Left lung (tissue), 4 donors: ENCODE measurements at regions not wholly inside any gene's neighbourhood (a gene's known extent, or its start where the extent isn't known, plus 50 kb on each side); places are given as distances from the start of the nearest gene placed in this dataset.
A peak's percentile ranks its signal among the peaks of the same experiment; 100 is the strongest.

ENCODE experiments used
- ATAC-seq: fragments of 200-7000 bp; cut with Tn5 transposase; one replicate; pipeline ENCODE4 v1.9.1; 2020; ENCODE audit warnings: moderate library complexity
- DNase-seq, 4 donors: peaks; one replicate each; pipeline ENCODE4 v3.0.0-alpha.2; 2013 to 2020
- H3K27ac ChIP-seq, 2 donors: fragments of 200-600 bp; sonication (generic) in 1 of 2; one replicate each; pipeline versions ENCODE4 v1.5.0 to v1.8.0; 2020 to 2021
- H3K27me3 ChIP-seq, 2 donors: fragments of 200-600 bp; sonication (generic) in 1 of 2; one replicate each; pipeline versions ENCODE4 v1.5.0 to v1.8.0; 2020 to 2021
- H3K36me3 ChIP-seq, 2 donors: fragments of 200-600 bp; sonication (generic) in 1 of 2; one replicate each; pipeline versions ENCODE4 v1.5.0 to v1.8.0; 2020 to 2021
- H3K4me1 ChIP-seq, 2 donors: fragments of 200-600 bp; one replicate each; pipeline ENCODE4 v1.8.0; 2021
- H3K4me3 ChIP-seq, 2 donors: fragments of 200-600 bp; sonication (generic) in 1 of 2; one replicate each; pipeline versions ENCODE4 v1.5.0 to v1.8.0; 2020 to 2021; ENCODE audit warnings: mild to moderate bottlenecking in 1 of 2
- H3K9me3 ChIP-seq, 2 donors: fragments of 200-600 bp; sonication (generic) in 1 of 2; one replicate each; pipeline versions ENCODE4 v1.5.0 to v1.8.0; 2020 to 2021
- CTCF ChIP-seq, 2 donors: fragments of 200-600 bp; sonication (generic) in 1 of 2; IDR thresholded peaks; one replicate each; pipeline versions ENCODE4 v1.5.0 to v1.8.0; 2021; ENCODE audit warnings: antibody characterized with exemption in 2 of 2
- intact Hi-C, 2 donors: fragments of 100-400 bp; cut with DNase I; formaldehyde crosslinking; loops; one replicate each; pipeline versions ENCODE4 v1.11.2 to v1.14.2; 2022
- donor health status: DM: no; HTN: yes; CAD: no.
- donor health status: DM: no; HTN: no; CAD: no.

DNA sequence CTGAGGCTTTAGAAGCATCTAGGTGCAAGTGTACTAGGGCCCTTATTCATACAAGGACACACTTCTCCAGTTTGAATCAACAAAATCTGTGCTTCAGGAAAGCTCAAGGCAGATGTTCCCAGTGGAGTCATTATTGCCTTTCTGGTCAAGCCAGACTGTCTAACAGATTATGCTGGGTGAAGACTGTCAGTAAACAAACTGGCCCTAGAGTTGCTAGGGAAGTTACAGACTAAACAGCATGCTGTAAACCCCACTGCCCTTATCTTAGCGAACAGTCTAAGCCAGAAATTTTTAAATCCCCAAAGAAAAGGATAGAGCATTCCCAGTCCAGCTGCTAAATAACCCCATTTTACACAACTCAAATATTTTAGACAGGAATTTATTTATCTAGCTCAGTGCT lies 1701.3 kb upstream of the PRR20A start:
- peak in 2 of 4 donors; percentile 22 to 50 for DNase-seq
- Histone ChIP-seq H3K36me3 (no peaks in the 10 kb centered on the region), H3K9me3 (peaks cover 0 to 6% of the 10 kb centered on the region in 2 donors), H3K27me3 (no peaks in the 10 kb centered on the region), H3K4me3 (no peak overlapping the region), H3K4me1 (no peaks in the 10 kb centered on the region), H3K27ac (no peak overlapping the region)
- no peak for ATAC-seq
- no peak for TF ChIP-seq CTCF (IDR thresholded peaks at IDR 0.05)
- intact Hi-C loops = no loop called here

- intact Hi-C loops = no loop called here
- DNase-seq (no peak), ATAC-seq (no peak)
- H3K27ac ChIP-seq = no peak overlapping the region
- H3K4me3 ChIP-seq = no peak overlapping the region
- no peaks in the 10 kb centered on the region for H3K9me3 ChIP-seq
- H3K27me3 ChIP-seq = no peaks in the 10 kb centered on the region
- no peaks in the 10 kb centered on the region for H3K36me3 ChIP-seq
- TF ChIP-seq CTCF (IDR thresholded peaks at IDR 0.05) = no peak
- no peaks in the 10 kb centered on the region for H3K4me1 ChIP-seq
These were observed 1700.1 kb upstream of the PRR20A start for GRCh38 chr13:55440465-55441085.

DNA sequence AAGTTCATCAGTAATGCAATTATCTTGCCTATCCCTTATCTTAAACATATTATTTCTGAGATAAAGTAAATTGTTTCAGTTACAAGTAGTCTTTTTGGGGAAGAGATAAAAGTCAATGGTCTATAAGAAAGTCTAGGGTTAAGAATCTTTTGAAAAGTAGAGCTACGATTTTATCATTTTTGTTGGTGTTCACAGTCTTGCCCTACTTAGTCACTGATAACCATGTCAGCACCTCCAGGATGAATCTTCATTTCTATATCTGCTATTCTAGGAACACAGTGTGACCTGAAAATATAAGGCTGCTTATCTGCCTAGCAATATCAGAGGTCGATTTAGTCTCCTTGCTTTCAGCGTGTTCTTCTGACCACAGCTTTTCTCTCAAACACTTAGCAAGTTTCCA lies 1676.5 kb upstream of the PRR20A start:
- intact Hi-C loops = no loop called here
- Histone ChIP-seq H3K9me3 (no peaks in the 10 kb centered on the region), H3K36me3 (no peaks in the 10 kb centered on the region), H3K27ac (no peak overlapping the region), H3K4me3 (no peak overlapping the region), H3K27me3 (no peaks in the 10 kb centered on the region), H3K4me1 (no peaks in the 10 kb centered on the region)
- ATAC-seq (no peak), DNase-seq (no peak)
- TF ChIP-seq CTCF (IDR thresholded peaks at IDR 0.05) = no peak

- no peaks in the 10 kb centered on the region for H3K36me3 ChIP-seq
- TF ChIP-seq CTCF (IDR thresholded peaks at IDR 0.05) = no peak
- intact Hi-C loops = no loop called here
- H3K4me3 ChIP-seq = no peak overlapping the region
- H3K27ac ChIP-seq = no peak overlapping the region
- H3K27me3 ChIP-seq = no peaks in the 10 kb centered on the region
- ATAC-seq = no peak
- no peaks in the 10 kb centered on the region for H3K9me3 ChIP-seq
- DNase-seq = no peak
- H3K4me1 ChIP-seq = no peaks in the 10 kb centered on the region
These were observed 1673.2 kb upstream of the PRR20A start for GRCh38 chr13:55467476-55467875.

DNA sequence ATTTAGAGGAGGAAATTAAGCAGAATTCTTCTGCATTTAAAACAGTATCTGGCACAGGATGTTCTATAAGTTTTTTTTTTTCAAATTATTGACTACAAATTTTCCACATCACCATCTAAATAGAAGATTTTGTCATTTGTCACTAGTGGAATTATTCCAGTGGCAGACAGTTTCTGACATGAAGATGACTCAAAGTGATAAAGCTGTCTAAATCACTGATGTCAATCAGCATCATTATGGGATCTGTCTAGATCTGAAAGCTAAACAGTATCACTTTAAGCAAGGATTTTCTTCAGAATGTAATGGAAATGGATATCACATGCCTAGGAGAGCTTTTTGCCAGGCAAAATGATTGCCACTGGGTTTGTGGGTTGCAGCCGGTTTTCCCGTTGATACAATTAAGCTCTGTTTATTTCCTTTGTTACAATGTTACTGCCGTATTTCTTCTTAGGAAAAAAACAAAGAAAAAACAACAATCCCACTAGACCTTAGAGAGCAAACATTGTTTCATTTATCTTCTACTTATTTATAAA lies 1657.0 kb upstream of the PRR20A start:
- Histone ChIP-seq H3K27me3 (no peaks in the 10 kb centered on the region), H3K4me3 (no peak overlapping the region), H3K4me1 (no peaks in the 10 kb centered on the region), H3K9me3 (no peaks in the 10 kb centered on the region), H3K27ac (no peak overlapping the region), H3K36me3 (no peaks in the 10 kb centered on the region)
- DNase-seq (no peak), ATAC-seq (no peak)
- no peak for TF ChIP-seq CTCF (IDR thresholded peaks at IDR 0.05)
- intact Hi-C loops = no loop called here
